K562 (cell line): ENCODE measurements at regions not wholly inside any gene's neighbourhood (a gene's known extent, or its start where the extent isn't known, plus 50 kb on each side); places are given as distances from the start of the nearest gene placed in this dataset.

Experiments
- ATAC-seq: fragments of 200-7000 bp; cut with Tn5 transposase; 3 replicates; pipeline ENCODE4 v1.9.1; 2020; ENCODE audit warnings: moderate library complexity
- BruUV-seq: library from RNA; stranded (reverse); fragments of 400-500 nt; replicated peaks from 2 replicates; lab custom pipeline; 2021; lab: Mats Ljungman, UMichigan
- CTCF ChIA-PET: fragments of 300-600 bp; formaldehyde crosslinking; extraction: SDS; loops from one replicate; lab custom pipeline; 2021; ENCODE audit warnings: low intra/inter-chr PET ratio; lab: Yijun Ruan, JAX
- POLR2A ChIA-PET: fragments of 300-600, 350-650 bp; sonication (Branson Sonifier 250); formaldehyde crosslinking; extraction: SDS; loops from one replicate; lab custom pipeline; 2021; ENCODE audit warnings: antibody characterized with exemption, inconsistent platforms; lab: Yijun Ruan, JAX
- DNase-seq, 4 experiments: peaks; one replicate each; pipeline versions ENCODE4 v3.0.0 to v3.0.0-alpha.2; 2011 to 2018; ENCODE audit warnings: low spot score in 3 of 4, mixed read lengths in 3 of 4; ENCODE audit errors: extremely low read depth in 1 of 4
- FAIRE-seq: peaks from 2 replicates; lab custom pipeline; 2011; peaks lifted over from hg19 to GRCh38; lab: Jason Lieb, UNC
- H2AFZ ChIP-seq: 2 replicates; pipeline ENCODE4 v1.6.0; 2011; ENCODE audit warnings: low read depth, low read length, control low read depth, inconsistent platforms
- H3K27ac ChIP-seq: fragments of 200-600 bp; 3 replicates; pipeline ENCODE4 v1.8.0; 2011; ENCODE audit warnings: low read depth, mild to moderate bottlenecking, control low read depth, inconsistent platforms, low read length, moderate library complexity, mixed read lengths; ENCODE audit errors: extremely low read depth
- H3K27me3 ChIP-seq, 2 experiments: fragments of 300-600 bp in 1 of 2; 2 replicates in 1 of 2; 3 replicates in 1 of 2; pipeline versions ENCODE4 v1.6.0 to v1.8.0; 2011; ENCODE audit warnings: inconsistent platforms in 2 of 2, low read length in 2 of 2, mild to moderate bottlenecking in 1 of 2, mixed read lengths in 1 of 2, moderate library complexity in 1 of 2; ENCODE audit not compliant: control insufficient read depth in 2 of 2, insufficient read depth in 2 of 2
- H3K36me3 ChIP-seq: fragments of 300-600 bp; 3 replicates; pipeline ENCODE4 v1.8.0; 2011; ENCODE audit warnings: mild to moderate bottlenecking, low read length, inconsistent platforms; ENCODE audit not compliant: control insufficient read depth, insufficient read depth
- H3K4me1 ChIP-seq, 2 experiments: fragments of 200-600 bp in 1 of 2; replicated peaks in 1 of 2; 2 replicates in 1 of 2; 3 replicates in 1 of 2; pipeline versions ENCODE4 v1.5.1 to v1.8.0; 2011; ENCODE audit warnings: inconsistent platforms in 2 of 2, low read length in 2 of 2, mild to moderate bottlenecking in 1 of 2, mixed read lengths in 1 of 2, moderate library complexity in 1 of 2; ENCODE audit not compliant: control insufficient read depth in 2 of 2, insufficient read depth in 2 of 2
- H3K4me2 ChIP-seq: 2 replicates; pipeline ENCODE4 v1.6.1; 2011; ENCODE audit warnings: low read length, control low read depth, inconsistent platforms, mixed read lengths; ENCODE audit not compliant: insufficient read depth
- H3K4me3 ChIP-seq: fragments of 200-600 bp; sonication (generic), shearing (Covaris generic); 2 replicates; pipeline ENCODE4 v1.5.1; 2016; ENCODE audit warnings: control low read depth, inconsistent platforms
- H3K79me2 ChIP-seq: fragments of 200-600 bp; 3 replicates; pipeline ENCODE4 v1.8.0; 2011; ENCODE audit warnings: low read length, inconsistent platforms; ENCODE audit not compliant: control insufficient read depth, insufficient read depth
- H3K9ac ChIP-seq, 2 experiments: 2 replicates each; pipeline versions ENCODE4 v1.6.0 to v1.6.1; 2011; ENCODE audit warnings: low read depth in 2 of 2, low read length in 2 of 2, control low read depth in 1 of 2, inconsistent platforms in 1 of 2, mild to moderate bottlenecking in 1 of 2, mixed read lengths in 1 of 2; ENCODE audit not compliant: insufficient read depth in 1 of 2
- H3K9me1 ChIP-seq: one replicate; pipeline ENCODE4 v1.6.0; 2011; ENCODE audit warnings: inconsistent platforms, mild to moderate bottlenecking, low read length, moderate library complexity; ENCODE audit not compliant: control insufficient read depth, insufficient read depth
- H3K9me3 ChIP-seq: replicated peaks from 2 replicates; pipeline ENCODE4 v1.5.1; 2011; ENCODE audit warnings: low read depth, low read length, inconsistent platforms; ENCODE audit not compliant: control insufficient read depth, insufficient read depth
- H4K20me1 ChIP-seq: replicated peaks from 2 replicates; pipeline ENCODE4 v1.6.1; 2011; ENCODE audit warnings: low read length, inconsistent platforms, mixed read lengths; ENCODE audit not compliant: control insufficient read depth, insufficient read depth
- CTBP1 ChIP-seq: fragments of 450-650 bp; IDR thresholded peaks from 2 replicates; pipeline ENCODE4 v1.6.1; 2016; ENCODE audit warnings: borderline replicate concordance
- HMGN3 ChIP-seq: IDR thresholded peaks from 2 replicates; pipeline ENCODE4 v1.6.1; 2011; ENCODE audit warnings: borderline replicate concordance, low read depth, mild to moderate bottlenecking, mixed read lengths, low read length; ENCODE audit not compliant: insufficient read length; ENCODE audit errors: extremely low read depth
- KAT7 ChIP-seq: sonication (generic); formaldehyde crosslinking; IDR thresholded peaks from 2 replicates; pipeline ENCODE4 v1.8.0; 2022; ENCODE audit warnings: missing genetic modification reagents, mild to moderate bottlenecking, borderline replicate concordance
- L3MBTL2 ChIP-seq: fragments of 450-650 bp; IDR thresholded peaks from 2 replicates; pipeline ENCODE4 v1.6.1; 2016; ENCODE audit warnings: mild to moderate bottlenecking, moderate library complexity
- LCOR ChIP-seq: sonication (generic); formaldehyde crosslinking; IDR thresholded peaks from 2 replicates; pipeline ENCODE4 v1.8.0; 2022; ENCODE audit warnings: mild to moderate bottlenecking, missing genetic modification reagents
- MAX ChIP-seq: sonication (generic); formaldehyde crosslinking; IDR thresholded peaks from 2 replicates; pipeline ENCODE4 v1.9.0; 2022; ENCODE audit warnings: mild to moderate bottlenecking, missing genetic modification reagents
- NR2F6 ChIP-seq: fragments of 450-650 bp; formaldehyde crosslinking; IDR thresholded peaks from 2 replicates; pipeline ENCODE4 v1.4.0; 2020; ENCODE audit warnings: mild to moderate bottlenecking
- RBM14 ChIP-seq: fragments of 200-400 bp; formaldehyde crosslinking; IDR thresholded peaks from 2 replicates; pipeline ENCODE4 v1.6.1; 2018; ENCODE audit warnings: low read depth, mild to moderate bottlenecking, low read length, moderate library complexity, borderline replicate concordance; ENCODE audit not compliant: insufficient read depth
- RBM15 ChIP-seq: fragments of 200-400 bp; formaldehyde crosslinking; IDR thresholded peaks from 2 replicates; pipeline ENCODE4 v1.6.1; 2018; ENCODE audit warnings: mild to moderate bottlenecking, low read length, moderate library complexity; ENCODE audit not compliant: insufficient read depth
- SMAD1 ChIP-seq: fragments of 150-350 bp; IDR thresholded peaks from 2 replicates; pipeline ENCODE4 v1.6.1; 2014; ENCODE audit warnings: low read length, low read depth; ENCODE audit not compliant: partially characterized antibody
- SMARCE1 ChIP-seq: fragments of 450-650 bp; IDR thresholded peaks from 2 replicates; pipeline ENCODE4 v1.7.1; 2016; ENCODE audit warnings: mild to moderate bottlenecking
- SNIP1 ChIP-seq: fragments of 450-650 bp; IDR thresholded peaks from 2 replicates; pipeline ENCODE4 v1.7.1; 2017; ENCODE audit warnings: low read depth, mild to moderate bottlenecking
- SNRNP70 ChIP-seq: fragments of 200-400 bp; formaldehyde crosslinking; optimal IDR thresholded peaks from 2 replicates; pipeline ENCODE3; 2017; ENCODE audit warnings: low read depth, low read length
- TOE1 ChIP-seq, 2 experiments: fragments of 450-650 bp in 1 of 2; sonication (generic) in 1 of 2; formaldehyde crosslinking in 1 of 2; IDR thresholded peaks; 2 replicates each; pipeline versions ENCODE4 v1.7.1 to v1.8.0; 2016 to 2022; ENCODE audit warnings: borderline replicate concordance in 2 of 2, mild to moderate bottlenecking in 2 of 2, antibody characterized with exemption in 1 of 2, inconsistent platforms in 1 of 2, low read depth in 1 of 2, missing genetic modification reagents in 1 of 2, moderate library complexity in 1 of 2
- ZBTB8A ChIP-seq: fragments of 450-650 bp; IDR thresholded peaks from 2 replicates; pipeline ENCODE4 v1.6.1; 2018; ENCODE audit warnings: mild to moderate bottlenecking, moderate library complexity; ENCODE audit not compliant: partially characterized antibody
- ZNF12 ChIP-seq: sonication (generic); formaldehyde crosslinking; IDR thresholded peaks from 2 replicates; pipeline ENCODE4 v1.4.0; 2020; ENCODE audit warnings: mild to moderate bottlenecking, missing genetic modification reagents
- ZNF134 ChIP-seq: fragments of 250-450 bp; sonication (Bioruptor Pico); conservative IDR thresholded peaks from 2 replicates; pipeline ENCODE4 v1.4.0; 2020
- ZNF695 ChIP-seq: fragments of 450-650 bp; formaldehyde crosslinking; IDR thresholded peaks from 2 replicates; pipeline ENCODE4 v1.4.0; 2020; ENCODE audit warnings: mild to moderate bottlenecking, moderate library complexity
- WGBS: fragments of 100-300 bp; shearing (Covaris generic); methylation state at CpG from one replicate; pipeline ENCODE4 v1.1.6; 2016; ENCODE audit warnings: low coverage, mixed read lengths; ENCODE audit not compliant: insufficient coverage; ENCODE audit errors: missing lambda C conversion rate; 5-methylcytosine and 5-hydroxymethylcytosine counted together
- in situ Hi-C: fragments of 300-500 bp; cut with MboI; formaldehyde crosslinking; loops from 4 replicates; pipeline ENCODE4 v1.15.0; 2018; ENCODE audit warnings: inconsistent platforms, mixed read lengths
- intact Hi-C: fragments of 100-400 bp; cut with micrococcal nuclease; formaldehyde crosslinking; loops from 2 replicates; pipeline ENCODE4 v1.14.2; 2022

- Histone ChIP-seq H3K4me3 (no peak overlapping the region), H3K79me2 (no peaks in the 10 kb centered on the region), H3K4me1 (no peaks in the 10 kb centered on the region), H3K9me3 (no peaks in the 10 kb centered on the region), H3K4me2 (no peak overlapping the region), H3K36me3 (no peaks in the 10 kb centered on the region), H3K9ac (no peak overlapping the region), H3K27me3 (peaks cover 0 to 18% of the 10 kb centered on the region in 2 experiments; a peak in 2 of 5 replicates), H3K9me1 (peaks cover 3% of the 10 kb centered on the region), H2AFZ (no peak overlapping the region), H4K20me1 (no peaks in the 10 kb centered on the region; the same call in 1 of the 2 replicates), H3K27ac (no peak overlapping the region)
- no peak for ATAC-seq
- in situ Hi-C loops (no loop called here), intact Hi-C loops (loop anchor here (5.0 kb wide), 1 partner anchor 155 kb away; no protein-coding TSS in a partner anchor)
- TF ChIP-seq ZNF695 (CRISPR knock-in tag) (no peak), KAT7 (no peak), HMGN3 (no peak), NR2F6 (CRISPR knock-in tag) (no peak), LCOR (CRISPR knock-in tag) (no peak), CTBP1 (no peak), SMAD1 (no peak), MAX (CRISPR knock-in tag) (no peak), L3MBTL2 (no peak), ZNF12 (CRISPR knock-in tag) (no peak), RBM15 (no peak), ZBTB8A (no peak), SNRNP70 (no peak), TOE1 (IDR thresholded peaks at IDR 0.05; ENCODE audit: borderline replicate concordance) (no peak), TOE1 (CRISPR knock-in tag; IDR thresholded peaks at IDR 0.05; ENCODE audit: borderline replicate concordance, low read depth) (no peak), SNIP1 (no peak), ZNF134 (CRISPR knock-in tag) (no peak), RBM14 (no peak), SMARCE1 (no peak)
- CTCF ChIA-PET = no interaction called here
- POLR2A ChIA-PET = no interaction called here
- no TSS peak for BruUV-seq
- DNase-seq = no peak
- FAIRE-seq = no peak
- WGBS = 4% methylated on average over 5 of the region's 5 CpGs
Measured at GRCh38 chr20:41892031-41892430, 273.9 kb upstream of the CHD6 start.
